Mesendoderm (in vitro differentiated cells): ENCODE measurements at regions not wholly inside any gene's neighbourhood (a gene's known extent, or its start where the extent isn't known, plus 50 kb on each side); places are given as distances from the start of the nearest gene placed in this dataset.

Experiments
- DNase-seq: peaks from one replicate; pipeline ENCODE4 v3.0.0; 2013
- H2AK5ac ChIP-seq: 2 replicates; pipeline ENCODE4 v1.6.1; 2013; ENCODE audit warnings: low read length, inconsistent platforms
- H2BK120ac ChIP-seq: 2 replicates; pipeline ENCODE4 v1.6.1; 2013; ENCODE audit warnings: low read depth, mild to moderate bottlenecking, low read length, moderate library complexity, mixed read lengths
- H2BK15ac ChIP-seq: replicated peaks from 2 replicates; pipeline ENCODE4 v1.6.1; 2013; ENCODE audit warnings: low read depth, mild to moderate bottlenecking, moderate library complexity
- H2BK5ac ChIP-seq: 2 replicates; pipeline ENCODE4 v1.6.1; 2013; ENCODE audit warnings: low read length, inconsistent platforms
- H3K18ac ChIP-seq: 2 replicates; pipeline ENCODE4 v1.6.1; 2013; ENCODE audit warnings: mild to moderate bottlenecking, low read length, mixed read lengths
- H3K23ac ChIP-seq: one replicate; pipeline ENCODE4 v1.6.1; 2013; ENCODE audit warnings: low read length
- H3K27ac ChIP-seq: 2 replicates; pipeline ENCODE4 v1.5.1; 2013; ENCODE audit warnings: low read depth, mild to moderate bottlenecking, inconsistent platforms, low read length, moderate library complexity
- H3K27me3 ChIP-seq: 2 replicates; pipeline ENCODE4 v1.6.1; 2013; ENCODE audit warnings: low read length, control low read depth, mild to moderate bottlenecking, inconsistent platforms; ENCODE audit not compliant: insufficient read depth, poor library complexity
- H3K36me3 ChIP-seq: 2 replicates; pipeline ENCODE4 v1.6.1; 2013; ENCODE audit warnings: low read length, inconsistent platforms; ENCODE audit not compliant: control insufficient read depth, insufficient read depth
- H3K4ac ChIP-seq: one replicate; pipeline ENCODE4 v1.6.1; 2013; ENCODE audit warnings: low read depth, mild to moderate bottlenecking, low read length, moderate library complexity
- H3K4me1 ChIP-seq: 2 replicates; pipeline ENCODE4 v1.6.1; 2013; ENCODE audit warnings: low read depth, low read length, inconsistent platforms; ENCODE audit not compliant: control insufficient read depth
- H3K4me2 ChIP-seq: 2 replicates; pipeline ENCODE4 v1.6.1; 2013; ENCODE audit warnings: low read length
- H3K4me3 ChIP-seq: 2 replicates; pipeline ENCODE4 v1.5.1; 2013; ENCODE audit warnings: mild to moderate bottlenecking, low read length
- H3K56ac ChIP-seq: one replicate; pipeline ENCODE4 v1.6.1; 2013; ENCODE audit warnings: low read length
- H3K79me1 ChIP-seq: 2 replicates; pipeline ENCODE4 v1.6.1; 2013; ENCODE audit warnings: low read length, inconsistent platforms
- H3K79me2 ChIP-seq: 2 replicates; pipeline ENCODE4 v1.6.1; 2013; ENCODE audit warnings: mild to moderate bottlenecking, low read length; ENCODE audit not compliant: control insufficient read depth, insufficient read depth
- H3K9ac ChIP-seq: 2 replicates; pipeline ENCODE4 v1.6.1; 2013; ENCODE audit warnings: low read length, inconsistent platforms
- H4K5ac ChIP-seq: one replicate; pipeline ENCODE4 v1.6.1; 2013; ENCODE audit warnings: low read length
- H4K8ac ChIP-seq: one replicate; pipeline ENCODE4 v1.6.1; 2013; ENCODE audit warnings: low read depth, mild to moderate bottlenecking, control low read depth, low read length, moderate library complexity
- WGBS: extraction: QIAGEN DNeasy Blood & Tissue Kit; methylation state at CpG from one replicate; pipeline ENCODE4 v1.1.7; 2013; ENCODE audit warnings: low lambda C conversion rate, missing lambda C conversion rate; ENCODE audit not compliant: insufficient coverage; ENCODE audit errors: extremely low coverage; 5-methylcytosine and 5-hydroxymethylcytosine counted together

- no peak overlapping the region for H3K56ac ChIP-seq
- WGBS = no CpG with 5 or more reads among the region's 3 CpGs
- H3K27ac ChIP-seq = no peak overlapping the region
- H3K4me2 ChIP-seq = no peak overlapping the region
- H3K4me1 ChIP-seq = no peaks in the 10 kb centered on the region
- no peak overlapping the region for H3K4ac ChIP-seq
- no peak overlapping the region for H3K18ac ChIP-seq
- no peak overlapping the region for H3K4me3 ChIP-seq
- H3K9ac ChIP-seq = no peak overlapping the region
- H3K79me2 ChIP-seq = no peaks in the 10 kb centered on the region
- H2BK15ac ChIP-seq = no peak overlapping the region
- H3K79me1 ChIP-seq = no peaks in the 10 kb centered on the region
- no peak overlapping the region for H4K8ac ChIP-seq
- no peak overlapping the region for H2AK5ac ChIP-seq
- H3K27me3 ChIP-seq = no peaks in the 10 kb centered on the region
- H2BK120ac ChIP-seq = no peak overlapping the region
- H3K36me3 ChIP-seq = no peaks in the 10 kb centered on the region
- no peak overlapping the region for H3K23ac ChIP-seq
- no peak overlapping the region for H2BK5ac ChIP-seq
- no peak overlapping the region for H4K5ac ChIP-seq
- no peak for DNase-seq
Observed at GRCh38 chr2:52536929-52537460, 1230.6 kb upstream of the CHAC2 start.

DNA sequence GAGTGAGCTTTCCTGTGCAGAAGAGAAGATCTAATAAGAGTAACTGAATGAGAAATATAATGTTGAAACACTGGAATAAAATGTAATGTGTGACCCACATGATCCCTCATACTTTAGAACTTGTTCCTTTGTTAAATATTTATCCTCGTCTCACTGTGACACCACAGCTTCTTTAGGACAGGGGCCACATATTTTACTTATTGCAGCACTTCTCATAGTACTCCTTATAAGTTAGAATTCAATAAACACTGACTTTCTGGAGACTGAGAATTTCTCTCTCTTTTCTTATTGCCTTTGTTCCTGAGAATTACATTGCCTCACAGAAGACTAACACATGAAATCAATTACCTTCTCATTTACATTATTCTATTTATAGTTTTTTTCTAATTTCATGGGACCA, 1234.6 kb upstream of the CHAC2 start:
- H2BK5ac ChIP-seq = no peak overlapping the region
- no peak overlapping the region for H2BK120ac ChIP-seq
- no peaks in the 10 kb centered on the region for H3K79me2 ChIP-seq
- H3K4ac ChIP-seq = no peak overlapping the region
- H3K9ac ChIP-seq = no peak overlapping the region
- H2BK15ac ChIP-seq = no peak overlapping the region
- no peaks in the 10 kb centered on the region for H3K27me3 ChIP-seq
- no peaks in the 10 kb centered on the region for H3K79me1 ChIP-seq
- H3K4me1 ChIP-seq = no peaks in the 10 kb centered on the region
- no peak overlapping the region for H3K4me3 ChIP-seq
- H3K27ac ChIP-seq = no peak overlapping the region
- H3K23ac ChIP-seq = no peak overlapping the region
- H4K5ac ChIP-seq = no peak overlapping the region
- H3K4me2 ChIP-seq = no peak overlapping the region
- no peak overlapping the region for H2AK5ac ChIP-seq
- H3K36me3 ChIP-seq = no peaks in the 10 kb centered on the region
- no CpG with 5 or more reads among the region's 1 CpG for WGBS
- DNase-seq = no peak
- no peak overlapping the region for H3K18ac ChIP-seq
- H4K8ac ChIP-seq = no peak overlapping the region
- H3K56ac ChIP-seq = no peak overlapping the region

DNA sequence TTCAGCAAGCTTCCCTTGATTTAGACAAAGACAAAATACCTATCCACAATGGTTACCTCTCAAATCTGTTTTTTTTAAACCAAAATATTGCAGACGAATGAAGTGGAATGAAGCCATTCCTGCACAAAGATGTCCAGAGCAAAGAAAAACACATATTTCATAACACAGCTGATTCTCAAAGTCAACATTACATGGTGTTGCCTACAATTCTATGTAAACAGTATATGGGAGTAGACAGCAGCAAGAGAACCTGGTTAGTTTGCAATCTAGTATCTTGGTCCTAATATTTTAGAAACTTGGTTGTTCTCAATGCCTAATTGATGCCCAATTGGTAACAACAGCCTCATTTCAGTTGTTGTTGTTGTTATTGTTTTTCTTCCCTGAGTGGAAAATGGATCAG, 1240.9 kb upstream of the CHAC2 start:
- no peak overlapping the region for H3K9ac ChIP-seq
- no peak overlapping the region for H2AK5ac ChIP-seq
- H3K4ac ChIP-seq = no peak overlapping the region
- no CpG with 5 or more reads among the region's 1 CpG for WGBS
- no peak overlapping the region for H3K4me3 ChIP-seq
- no peak overlapping the region for H3K23ac ChIP-seq
- no peaks in the 10 kb centered on the region for H3K79me2 ChIP-seq
- H2BK5ac ChIP-seq = no peak overlapping the region
- no peak overlapping the region for H3K56ac ChIP-seq
- no peaks in the 10 kb centered on the region for H3K4me1 ChIP-seq
- no peak for DNase-seq
- no peak overlapping the region for H4K8ac ChIP-seq
- no peak overlapping the region for H2BK120ac ChIP-seq
- no peak overlapping the region for H3K4me2 ChIP-seq
- H3K36me3 ChIP-seq = no peaks in the 10 kb centered on the region
- no peak overlapping the region for H3K27ac ChIP-seq
- H3K18ac ChIP-seq = no peak overlapping the region
- no peak overlapping the region for H4K5ac ChIP-seq
- no peak overlapping the region for H2BK15ac ChIP-seq
- H3K79me1 ChIP-seq = no peaks in the 10 kb centered on the region
- H3K27me3 ChIP-seq = no peaks in the 10 kb centered on the region

- Histone ChIP-seq H3K27ac (no peak overlapping the region), H3K79me2 (no peaks in the 10 kb centered on the region), H2BK120ac (no peak overlapping the region), H3K56ac (no peak overlapping the region), H3K18ac (no peak overlapping the region), H3K23ac (no peak overlapping the region), H2BK15ac (no peak overlapping the region), H3K27me3 (no peaks in the 10 kb centered on the region), H3K36me3 (no peaks in the 10 kb centered on the region), H3K79me1 (no peaks in the 10 kb centered on the region), H3K4me3 (no peak overlapping the region), H3K4me1 (no peaks in the 10 kb centered on the region), H3K4ac (no peak overlapping the region), H2BK5ac (no peak overlapping the region), H3K9ac (no peak overlapping the region), H4K5ac (no peak overlapping the region), H3K4me2 (no peak overlapping the region), H2AK5ac (no peak overlapping the region), H4K8ac (peak overlapping the region; percentile 39)
- no CpG with 5 or more reads among the region's 1 CpG for WGBS
- DNase-seq = no peak
Observed at GRCh38 chr2:52520644-52521043, 1247.0 kb upstream of the CHAC2 start.

- H3K18ac ChIP-seq = no peak overlapping the region
- H2BK120ac ChIP-seq = no peak overlapping the region
- no peaks in the 10 kb centered on the region for H3K27me3 ChIP-seq
- H3K79me1 ChIP-seq = no peaks in the 10 kb centered on the region
- DNase-seq = no peak
- no peaks in the 10 kb centered on the region for H3K4me1 ChIP-seq
- no peak overlapping the region for H2AK5ac ChIP-seq
- no peak overlapping the region for H2BK5ac ChIP-seq
- no peak overlapping the region for H3K27ac ChIP-seq
- H3K4me3 ChIP-seq = no peak overlapping the region
- no peak overlapping the region for H3K4ac ChIP-seq
- no peaks in the 10 kb centered on the region for H3K36me3 ChIP-seq
- no peaks in the 10 kb centered on the region for H3K79me2 ChIP-seq
- H3K4me2 ChIP-seq = no peak overlapping the region
- H3K23ac ChIP-seq = no peak overlapping the region
- no peak overlapping the region for H4K5ac ChIP-seq
- no peak overlapping the region for H3K9ac ChIP-seq
- no peak overlapping the region for H4K8ac ChIP-seq
- no peak overlapping the region for H2BK15ac ChIP-seq
- H3K56ac ChIP-seq = no peak overlapping the region
Observed at GRCh38 chr2:52518678-52519077, 1248.9 kb upstream of the CHAC2 start.

DNA sequence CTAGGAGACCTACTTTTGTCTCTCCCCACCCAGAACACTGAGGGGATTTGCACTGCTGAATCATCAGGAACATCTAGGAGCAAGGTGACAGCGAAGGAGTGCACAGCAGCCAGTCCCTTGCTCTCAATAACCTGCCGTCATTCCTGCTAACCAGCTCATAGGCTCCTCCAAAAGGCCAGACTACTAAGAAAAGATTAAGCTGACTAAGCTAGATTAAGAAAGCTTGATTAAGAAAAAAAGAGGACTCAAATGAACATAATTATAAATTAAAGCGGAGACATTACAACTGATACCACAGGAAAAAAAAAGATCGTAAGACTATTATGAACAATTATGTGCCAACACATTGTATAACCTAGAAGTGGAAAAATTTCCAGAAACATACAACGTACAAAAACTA, 1254.8 kb upstream of the CHAC2 start:
- Histone ChIP-seq H3K4me3 (no peak overlapping the region), H3K27ac (no peak overlapping the region), H2BK120ac (no peak overlapping the region), H4K5ac (no peak overlapping the region), H3K36me3 (no peaks in the 10 kb centered on the region), H3K4ac (no peak overlapping the region), H3K4me1 (no peaks in the 10 kb centered on the region), H3K27me3 (no peaks in the 10 kb centered on the region), H4K8ac (no peak overlapping the region), H3K9ac (no peak overlapping the region), H3K79me1 (no peaks in the 10 kb centered on the region), H3K79me2 (no peaks in the 10 kb centered on the region), H2BK5ac (no peak overlapping the region), H3K4me2 (no peak overlapping the region), H3K23ac (no peak overlapping the region), H2BK15ac (no peak overlapping the region), H3K56ac (no peak overlapping the region), H3K18ac (no peak overlapping the region), H2AK5ac (no peak overlapping the region)
- peak; percentile 8 for DNase-seq
- no CpG with 5 or more reads among the region's 5 CpGs for whole genome bisulfite sequencing
